Natural killer cell (primary cell): ENCODE measurements at regions not wholly inside any gene's neighbourhood (a gene's known extent, or its start where the extent isn't known, plus 50 kb on each side); places are given as distances from the start of the nearest gene placed in this dataset.

ENCODE experiments used
- ATAC-seq, 3 donors: fragments of 150-1000 bp in 2 of 3; fragments of 200-7000 bp in 1 of 3; cut with Tn5 transposase; 1 replicate in 1 of 3; 2 replicates in 2 of 3; pipeline ENCODE4 v1.10.0; 2021; ENCODE audit warnings: mild to moderate bottlenecking in 2 of 3, moderate library complexity in 2 of 3
- DNase-seq, 2 donors: peaks; one replicate each; pipeline versions ENCODE4 v3.0.0 to v3.0.0-alpha.2; 2013 to 2021; ENCODE audit warnings: mixed read lengths in 1 of 2
- H3K27ac ChIP-seq: one replicate; pipeline ENCODE4 v1.5.1; 2013; ENCODE audit warnings: mild to moderate bottlenecking, low read length
- H3K27me3 ChIP-seq: one replicate; pipeline ENCODE4 v1.6.1; 2013; ENCODE audit warnings: low read length; ENCODE audit not compliant: control insufficient read depth, insufficient read depth
- H3K36me3 ChIP-seq: one replicate; pipeline ENCODE4 v1.6.1; 2013; ENCODE audit warnings: low read length; ENCODE audit not compliant: control insufficient read depth, insufficient read depth
- H3K4me1 ChIP-seq: one replicate; pipeline ENCODE4 v1.6.1; 2013; ENCODE audit warnings: low read length; ENCODE audit not compliant: control insufficient read depth, insufficient read depth
- H3K4me3 ChIP-seq: one replicate; pipeline ENCODE4 v1.5.1; 2013; ENCODE audit warnings: low read length
- H3K9me3 ChIP-seq: one replicate; pipeline ENCODE4 v1.6.1; 2013; ENCODE audit warnings: low read length; ENCODE audit not compliant: control insufficient read depth, insufficient read depth
- H3K27ac Mint-ChIP-seq, 2 donors: one replicate each; pipeline ENCODE4 v1.8.0; 2022; ENCODE audit warnings: mild to moderate bottlenecking in 2 of 2, mixed read lengths in 2 of 2, moderate library complexity in 1 of 2
- H3K27me3 Mint-ChIP-seq, 2 donors: one replicate each; pipeline ENCODE4 v1.8.0; 2022; ENCODE audit warnings: low read depth in 2 of 2, mixed read lengths in 2 of 2
- H3K36me3 Mint-ChIP-seq: one replicate; pipeline ENCODE4 v1.8.0; 2022; ENCODE audit warnings: mixed read lengths
- H3K4me1 Mint-ChIP-seq, 2 donors: one replicate each; pipeline ENCODE4 v1.8.0; 2022; ENCODE audit warnings: mixed read lengths in 2 of 2
- H3K4me3 Mint-ChIP-seq: one replicate; pipeline ENCODE4 v1.8.0; 2022; ENCODE audit warnings: mild to moderate bottlenecking, moderate library complexity, mixed read lengths
- H3K9me3 Mint-ChIP-seq, 2 donors: one replicate each; pipeline ENCODE4 v1.8.0; 2022; ENCODE audit warnings: mixed read lengths in 2 of 2
- CTCF ChIP-seq: fragments of 200-600 bp; IDR thresholded peaks from one replicate; pipeline ENCODE4 v1.8.0; 2022; ENCODE audit warnings: antibody characterized with exemption
- WGBS: methylation state at CpG from one replicate; pipeline ENCODE4 v1.1.7; 2013; ENCODE audit warnings: missing lambda C conversion rate; ENCODE audit not compliant: insufficient coverage; 5-methylcytosine and 5-hydroxymethylcytosine counted together
- intact Hi-C: fragments of 100-400 bp; cut with micrococcal nuclease; formaldehyde crosslinking; loops from one replicate; pipeline ENCODE4 v1.14.2; 2022

- intact Hi-C loops: no loop called here
- no peak for TF ChIP-seq CTCF
These were observed 211.9 kb upstream of the GLI3 start for GRCh38 chr7:42448901-42449300.

GRCh38 chr7:42445691-42446090 is 208.7 kb upstream of the GLI3 start:
- intact Hi-C loops: no loop called here
- H3K4me3 Mint-ChIP-seq: no peak overlapping the region
- no peaks in the 10 kb centered on the region for H3K36me3 Mint-ChIP-seq
- DNase-seq: no peak
- Histone ChIP-seq H3K4me1 (no peaks in the 10 kb centered on the region), H3K27ac (no peak overlapping the region), H3K36me3 (no peaks in the 10 kb centered on the region), H3K9me3 (no peaks in the 10 kb centered on the region), H3K27me3 (no peaks in the 10 kb centered on the region), H3K4me3 (no peak overlapping the region)
- no peaks in the 10 kb centered on the region for H3K4me1 Mint-ChIP-seq
- H3K27me3 Mint-ChIP-seq: peaks cover 4 to 8% of the 10 kb centered on the region in 2 donors
- ATAC-seq: no peak
- peaks cover 7 to 8% of the 10 kb centered on the region in 2 donors for H3K9me3 Mint-ChIP-seq
- TF ChIP-seq CTCF: no peak
- H3K27ac Mint-ChIP-seq: no peak overlapping the region

More at GRCh38 chr7:42448901-42449300, 211.9 kb upstream of the GLI3 start:
- Mint-ChIP-seq H3K9me3 (peaks cover 2 to 8% of the 10 kb centered on the region in 2 donors), H3K27ac (no peak overlapping the region), H3K27me3 (peaks cover 4 to 8% of the 10 kb centered on the region in 2 donors), H3K4me3 (no peak overlapping the region), H3K4me1 (peaks cover 13 to 15% of the 10 kb centered on the region in 2 donors), H3K36me3 (no peaks in the 10 kb centered on the region)
- ATAC-seq (no peak), DNase-seq (no peak)
- no peak overlapping the region for H3K27ac ChIP-seq
- no peaks in the 10 kb centered on the region for H3K4me1 ChIP-seq
- H3K27me3 ChIP-seq: no peaks in the 10 kb centered on the region
- WGBS: no CpG with 5 or more reads among the region's 1 CpG
- H3K36me3 ChIP-seq: no peaks in the 10 kb centered on the region
- no peak overlapping the region for H3K4me3 ChIP-seq
- no peaks in the 10 kb centered on the region for H3K9me3 ChIP-seq

GRCh38 chr7:42440951-42441350 is 203.9 kb upstream of the GLI3 start:
- Mint-ChIP-seq H3K27me3 (peaks cover 0 to 2% of the 10 kb centered on the region in 2 donors), H3K9me3 (peaks cover 3 to 9% of the 10 kb centered on the region in 2 donors), H3K36me3 (peaks cover 11% of the 10 kb centered on the region), H3K4me3 (no peak overlapping the region), H3K27ac (no peak overlapping the region), H3K4me1 (no peaks in the 10 kb centered on the region)
- no peak for ATAC-seq
- intact Hi-C loops: no loop called here
- Histone ChIP-seq H3K36me3 (no peaks in the 10 kb centered on the region), H3K4me1 (no peaks in the 10 kb centered on the region), H3K4me3 (no peak overlapping the region), H3K27ac (no peak overlapping the region), H3K27me3 (no peaks in the 10 kb centered on the region), H3K9me3 (no peaks in the 10 kb centered on the region)
- DNase-seq: no peak
- no peak for TF ChIP-seq CTCF
- WGBS: 95% methylated on average over 5 of the region's 5 CpGs

GRCh38 chr7:42432644-42433043 is 195.6 kb upstream of the GLI3 start:
- H3K4me3 ChIP-seq: no peak overlapping the region
- H3K9me3 Mint-ChIP-seq: peaks cover 0 to 3% of the 10 kb centered on the region in 2 donors
- H3K27me3 ChIP-seq: no peaks in the 10 kb centered on the region
- H3K4me3 Mint-ChIP-seq: no peak overlapping the region
- no peaks in the 10 kb centered on the region for H3K36me3 Mint-ChIP-seq
- ATAC-seq (no peak), DNase-seq (no peak)
- H3K27me3 Mint-ChIP-seq: peaks cover 0 to 2% of the 10 kb centered on the region in 2 donors
- H3K9me3 ChIP-seq: no peaks in the 10 kb centered on the region
- H3K27ac Mint-ChIP-seq: no peak overlapping the region
- 32% methylated on average over 1 of the region's 1 CpG for WGBS
- H3K4me1 ChIP-seq: no peaks in the 10 kb centered on the region
- H3K4me1 Mint-ChIP-seq: no peaks in the 10 kb centered on the region
- H3K27ac ChIP-seq: no peak overlapping the region
- intact Hi-C loops: no loop called here
- TF ChIP-seq CTCF: no peak
- H3K36me3 ChIP-seq: no peaks in the 10 kb centered on the region
